ENCODE measurements at regions not wholly inside any gene's neighbourhood (a gene's known extent, or its start where the extent isn't known, plus 50 kb on each side); places are given as distances from the start of the nearest gene placed in this dataset.

DNA sequence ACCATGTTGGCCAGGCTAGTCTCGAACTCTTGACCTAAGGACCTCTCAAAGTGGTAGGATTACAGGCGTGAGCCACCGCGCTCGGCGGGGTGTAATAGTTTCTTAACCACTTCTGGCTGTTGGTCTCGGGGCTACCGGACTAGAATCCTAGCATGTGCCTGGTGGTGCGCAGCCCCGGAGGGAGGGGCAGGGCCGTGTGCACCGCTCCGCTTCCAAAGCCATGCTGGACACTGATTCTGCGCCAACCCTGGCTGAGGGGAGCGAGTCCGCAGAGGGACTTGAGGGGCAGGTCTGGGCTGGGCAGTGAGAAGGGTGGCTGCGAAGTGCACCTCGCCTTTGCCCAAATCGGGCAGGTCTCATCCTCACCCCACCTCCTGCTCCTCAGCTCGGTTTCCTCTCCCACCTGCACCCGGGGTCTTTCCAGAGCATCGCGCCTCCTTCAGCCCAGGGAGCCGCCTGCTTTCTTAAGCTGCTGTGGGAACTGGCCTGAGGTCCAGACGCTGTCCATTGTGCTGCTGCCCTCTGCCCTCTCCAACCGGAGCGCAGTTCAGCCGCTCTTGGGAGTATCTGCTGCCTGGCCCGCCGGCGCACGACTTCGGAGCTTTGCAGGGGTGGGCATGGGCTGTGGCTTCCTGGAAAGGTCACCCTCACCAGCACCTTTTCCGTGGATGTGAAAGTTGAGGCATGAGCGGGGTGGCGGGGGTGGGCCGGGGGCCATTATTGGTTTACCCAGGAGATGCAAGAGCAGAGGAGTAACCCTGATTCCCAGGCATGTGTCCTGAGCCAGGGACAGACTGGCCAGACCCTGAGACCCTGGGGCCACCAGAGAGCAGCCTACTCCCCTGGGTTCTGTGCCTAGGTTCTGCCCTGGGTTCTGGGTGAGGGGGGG lies 422.6 kb upstream of the NUPR2 start:
- no peak for DNase-seq (ENCODE audit: low read depth, low spot score)
- H3K4me3 ChIP-seq (ENCODE audit: low read depth, low read length): no peak overlapping the region
- in situ Hi-C loops (cut with HindIII; ENCODE audit: low sequenced_read_pairs): no loop called here
- TF ChIP-seq, protein P1, sequence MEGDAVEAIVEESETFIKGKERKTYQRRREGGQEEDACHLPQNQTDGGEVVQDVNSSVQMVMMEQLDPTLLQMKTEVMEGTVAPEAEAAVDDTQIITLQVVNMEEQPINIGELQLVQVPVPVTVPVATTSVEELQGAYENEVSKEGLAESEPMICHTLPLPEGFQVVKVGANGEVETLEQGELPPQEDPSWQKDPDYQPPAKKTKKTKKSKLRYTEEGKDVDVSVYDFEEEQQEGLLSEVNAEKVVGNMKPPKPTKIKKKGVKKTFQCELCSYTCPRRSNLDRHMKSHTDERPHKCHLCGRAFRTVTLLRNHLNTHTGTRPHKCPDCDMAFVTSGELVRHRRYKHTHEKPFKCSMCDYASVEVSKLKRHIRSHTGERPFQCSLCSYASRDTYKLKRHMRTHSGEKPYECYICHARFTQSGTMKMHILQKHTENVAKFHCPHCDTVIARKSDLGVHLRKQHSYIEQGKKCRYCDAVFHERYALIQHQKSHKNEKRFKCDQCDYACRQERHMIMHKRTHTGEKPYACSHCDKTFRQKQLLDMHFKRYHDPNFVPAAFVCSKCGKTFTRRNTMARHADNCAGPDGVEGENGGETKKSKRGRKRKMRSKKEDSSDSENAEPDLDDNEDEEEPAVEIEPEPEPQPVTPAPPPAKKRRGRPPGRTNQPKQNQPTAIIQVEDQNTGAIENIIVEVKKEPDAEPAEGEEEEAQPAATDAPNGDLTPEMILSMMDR (IDR thresholded peaks at IDR 0.05; ENCODE audit: low read depth, low read length): no peak

GRCh38 chr7:56537952-56538351 lies 421.7 kb upstream of the NUPR2 start:
- no peak overlapping the region for H3K4me3 ChIP-seq (ENCODE audit: low read depth, low read length)
- TF ChIP-seq, protein P1 (IDR thresholded peaks at IDR 0.05; ENCODE audit: low read depth, low read length): no peak
- DNase-seq (ENCODE audit: low read depth, low spot score): no peak
- in situ Hi-C loops (cut with HindIII; ENCODE audit: low sequenced_read_pairs): no loop called here

- in situ Hi-C loops (cut with HindIII; ENCODE audit: low sequenced_read_pairs): no loop called here
- TF ChIP-seq, protein P1 (IDR thresholded peaks at IDR 0.05; ENCODE audit: low read depth, low read length): no peak
- no peak overlapping the region for H3K4me3 ChIP-seq (ENCODE audit: low read depth, low read length)
- no peak for DNase-seq (ENCODE audit: low read depth, low spot score)
These were observed 421.3 kb upstream of the NUPR2 start for GRCh38 chr7:56537477-56537876.

DNA sequence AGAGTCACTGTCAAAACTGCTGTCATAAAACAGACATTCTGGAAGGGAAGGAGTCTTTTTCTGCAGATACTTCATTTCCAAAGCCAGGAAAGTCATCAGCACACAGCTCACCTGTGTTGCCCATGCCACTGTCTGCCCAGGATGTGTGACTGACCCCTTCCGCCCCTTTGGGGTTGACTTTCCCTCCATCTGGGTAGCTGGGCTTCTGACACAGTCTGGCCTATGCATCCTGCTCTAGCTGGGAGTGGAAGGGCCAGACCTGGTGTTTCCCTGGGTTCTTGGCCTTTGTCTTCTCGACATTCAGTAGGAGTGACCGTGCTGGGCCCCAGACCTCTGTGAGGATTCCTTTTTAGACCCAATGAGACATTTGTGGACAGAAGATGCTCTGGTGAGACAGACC lies 378.9 kb upstream of the NUPR2 start:
- TF ChIP-seq, protein P1 (IDR thresholded peaks at IDR 0.05; ENCODE audit: low read depth, low read length): no peak
- no peak overlapping the region for H3K4me3 ChIP-seq (ENCODE audit: low read depth, low read length)
- in situ Hi-C loops (cut with HindIII; ENCODE audit: low sequenced_read_pairs): no loop called here
- no peak for DNase-seq (ENCODE audit: low read depth, low spot score)

GRCh38 chr7:56493704-56494450 lies 377.7 kb upstream of the NUPR2 start:
- DNase-seq (ENCODE audit: low read depth, low spot score): no peak
- TF ChIP-seq, protein P1 (IDR thresholded peaks at IDR 0.05; ENCODE audit: low read depth, low read length): no peak
- in situ Hi-C loops (cut with HindIII; ENCODE audit: low sequenced_read_pairs): no loop called here
- H3K4me3 ChIP-seq (ENCODE audit: low read depth, low read length): no peak overlapping the region

- DNase-seq (ENCODE audit: low read depth, low spot score): no peak
- in situ Hi-C loops (cut with HindIII; ENCODE audit: low sequenced_read_pairs): no loop called here
- H3K4me3 ChIP-seq (ENCODE audit: low read depth, low read length): no peak overlapping the region
- TF ChIP-seq, protein P1 (IDR thresholded peaks at IDR 0.05; ENCODE audit: low read depth, low read length): no peak
These were observed 377.0 kb upstream of the NUPR2 start for GRCh38 chr7:56493196-56493595.
